C4-2B (cell line): ENCODE measurements at regions not wholly inside any gene's neighbourhood (a gene's known extent, or its start where the extent isn't known, plus 50 kb on each side); places are given as distances from the start of the nearest gene placed in this dataset.

Experiments
- H3K27ac ChIP-seq: fragments of 450-650 bp; 2 replicates; pipeline ENCODE4 v1.5.1; 2017
- ZFX ChIP-seq: fragments of 450-650 bp; IDR thresholded peaks from 2 replicates; pipeline ENCODE4 v1.6.1; 2017
- TF ChIP-seq, protein P1 (sequence below): fragments of 450-650 bp; conservative IDR thresholded peaks from 2 replicates; pipeline ENCODE4 v1.5.1; 2017; ENCODE audit warnings: mild to moderate bottlenecking

DNA sequence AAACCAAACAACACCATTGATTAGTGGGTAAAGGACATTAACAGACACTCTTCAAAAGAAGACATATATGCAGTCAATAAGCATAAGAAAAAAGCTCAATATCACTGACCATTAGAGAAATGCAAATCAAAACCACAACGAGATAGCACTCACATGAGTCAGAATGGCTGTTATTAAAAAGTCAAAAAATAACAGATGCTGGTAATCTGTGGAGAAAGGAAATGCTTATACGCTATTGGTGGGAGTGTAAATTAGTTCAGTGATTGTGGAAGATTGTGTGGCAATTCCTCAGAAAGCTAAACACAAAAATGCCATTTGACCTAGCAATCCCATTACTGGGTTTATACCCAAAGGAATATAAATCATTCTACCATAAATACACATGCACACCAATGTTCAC, 182.6 kb downstream of the TRPC6 start:
- no peak overlapping the region for H3K27ac ChIP-seq
- no peak for TF ChIP-seq ZFX
- TF ChIP-seq, protein P1, sequence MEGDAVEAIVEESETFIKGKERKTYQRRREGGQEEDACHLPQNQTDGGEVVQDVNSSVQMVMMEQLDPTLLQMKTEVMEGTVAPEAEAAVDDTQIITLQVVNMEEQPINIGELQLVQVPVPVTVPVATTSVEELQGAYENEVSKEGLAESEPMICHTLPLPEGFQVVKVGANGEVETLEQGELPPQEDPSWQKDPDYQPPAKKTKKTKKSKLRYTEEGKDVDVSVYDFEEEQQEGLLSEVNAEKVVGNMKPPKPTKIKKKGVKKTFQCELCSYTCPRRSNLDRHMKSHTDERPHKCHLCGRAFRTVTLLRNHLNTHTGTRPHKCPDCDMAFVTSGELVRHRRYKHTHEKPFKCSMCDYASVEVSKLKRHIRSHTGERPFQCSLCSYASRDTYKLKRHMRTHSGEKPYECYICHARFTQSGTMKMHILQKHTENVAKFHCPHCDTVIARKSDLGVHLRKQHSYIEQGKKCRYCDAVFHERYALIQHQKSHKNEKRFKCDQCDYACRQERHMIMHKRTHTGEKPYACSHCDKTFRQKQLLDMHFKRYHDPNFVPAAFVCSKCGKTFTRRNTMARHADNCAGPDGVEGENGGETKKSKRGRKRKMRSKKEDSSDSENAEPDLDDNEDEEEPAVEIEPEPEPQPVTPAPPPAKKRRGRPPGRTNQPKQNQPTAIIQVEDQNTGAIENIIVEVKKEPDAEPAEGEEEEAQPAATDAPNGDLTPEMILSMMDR: no peak

DNA sequence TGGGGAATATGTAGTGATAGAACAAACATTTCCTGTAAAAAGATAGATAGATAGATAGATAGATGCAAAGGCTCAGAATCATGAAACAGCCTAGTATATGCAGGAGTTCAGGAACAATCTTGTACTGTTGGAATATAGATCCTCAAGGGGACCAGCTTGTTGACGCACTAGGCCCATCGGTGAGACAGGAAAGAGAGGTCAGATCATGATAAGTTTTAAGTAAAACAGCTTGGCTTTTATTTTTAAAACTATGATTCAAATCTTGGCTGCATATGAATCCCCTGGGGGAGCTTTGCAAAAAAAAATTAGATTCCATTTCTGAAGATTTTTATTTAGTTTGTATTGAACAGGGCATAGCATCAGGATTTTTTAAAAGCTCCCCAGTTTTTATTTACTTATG, 185.8 kb downstream of the TRPC6 start:
- no peak overlapping the region for H3K27ac ChIP-seq
- TF ChIP-seq, protein P1: no peak
- TF ChIP-seq ZFX: no peak

DNA sequence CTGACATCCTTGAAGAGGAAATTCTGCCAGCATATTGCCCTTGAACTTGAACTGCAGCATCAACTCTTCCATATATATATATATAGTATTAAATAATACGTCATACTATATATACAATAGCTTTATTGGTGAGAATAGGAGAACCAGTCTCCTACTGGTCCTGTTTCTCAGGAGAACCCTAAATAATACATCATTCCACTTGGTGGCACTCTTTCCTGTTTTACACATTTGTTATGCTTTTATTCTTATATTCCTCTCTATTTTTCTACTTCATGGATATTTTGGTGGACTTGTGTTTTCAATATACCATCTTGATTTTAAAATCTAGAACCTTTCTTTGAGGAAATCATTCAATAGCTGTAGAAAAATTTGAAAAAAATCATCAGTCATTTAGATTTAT, 193.3 kb downstream of the TRPC6 start:
- H3K27ac ChIP-seq: no peak overlapping the region
- TF ChIP-seq, protein P1: peak; percentile 45
- TF ChIP-seq ZFX: no peak

DNA sequence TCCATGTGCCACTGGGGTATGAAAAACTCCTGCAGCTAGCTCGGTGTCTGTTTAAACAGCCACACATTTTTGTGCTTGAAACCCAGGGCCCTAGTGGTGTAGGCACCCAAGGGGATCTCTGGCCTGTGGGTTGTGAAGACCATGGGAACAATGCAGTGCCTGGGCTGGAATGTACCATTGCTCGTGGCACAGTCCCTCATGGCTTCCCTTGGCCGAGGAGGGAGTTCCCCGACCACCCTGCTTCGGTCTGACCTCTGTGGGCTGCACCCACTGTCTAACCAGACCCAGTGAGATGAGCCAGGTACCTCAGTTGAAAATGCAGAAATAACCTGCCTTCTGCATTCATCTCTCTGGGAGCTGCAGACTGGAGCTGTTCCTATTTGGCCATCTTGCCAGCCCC, 214.0 kb downstream of the TRPC6 start:
- H3K27ac ChIP-seq: no peak overlapping the region
- TF ChIP-seq, protein P1: no peak
- no peak for TF ChIP-seq ZFX

DNA sequence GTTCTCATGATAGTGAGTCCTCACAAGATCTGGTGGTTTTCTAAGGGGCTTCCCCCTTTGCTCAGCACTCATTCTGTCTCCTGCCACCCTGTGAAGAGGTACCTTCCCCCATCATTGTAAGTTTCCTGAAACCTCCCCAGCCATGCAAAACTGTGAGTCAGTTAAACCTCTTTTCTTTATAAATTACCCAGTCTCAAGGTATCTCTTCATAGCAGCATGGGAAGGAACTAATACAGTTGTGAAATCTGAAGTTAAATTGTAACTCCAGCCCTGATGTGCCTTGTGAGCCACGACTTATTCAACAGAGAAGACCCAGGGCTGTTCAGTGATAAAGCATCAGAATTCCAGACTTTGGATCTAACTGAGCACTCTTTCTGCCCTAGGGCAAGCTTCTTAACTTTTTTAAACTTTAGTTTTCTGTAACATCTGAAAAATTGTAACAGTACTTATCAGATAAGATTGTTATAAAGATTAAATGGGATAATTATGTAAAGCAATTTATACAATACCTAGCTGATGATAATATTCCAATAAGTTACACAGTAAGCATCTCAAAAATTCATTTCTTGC, 220.0 kb downstream of the TRPC6 start:
- no peak for TF ChIP-seq ZFX
- TF ChIP-seq, protein P1: no peak
- no peak overlapping the region for H3K27ac ChIP-seq

DNA sequence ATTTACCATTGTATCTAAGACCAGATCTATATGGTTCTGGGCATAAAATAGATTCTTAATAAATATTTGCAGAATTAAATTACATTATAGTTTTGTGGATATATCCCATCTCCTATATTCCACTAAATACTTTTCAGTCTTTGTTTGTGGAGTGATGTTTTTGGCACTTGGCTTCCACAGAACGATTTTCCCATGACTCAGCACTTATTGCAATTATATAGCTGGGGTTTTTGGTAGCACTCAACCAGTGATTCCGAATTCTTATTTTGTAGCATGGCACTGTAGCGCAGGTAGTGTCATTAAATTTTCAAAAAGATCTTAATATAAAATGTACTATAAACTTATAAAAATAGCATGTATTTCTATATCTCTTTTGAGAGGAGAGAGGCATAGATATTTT, 221.2 kb downstream of the TRPC6 start:
- no peak overlapping the region for H3K27ac ChIP-seq
- no peak for TF ChIP-seq ZFX
- TF ChIP-seq, protein P1: no peak

DNA sequence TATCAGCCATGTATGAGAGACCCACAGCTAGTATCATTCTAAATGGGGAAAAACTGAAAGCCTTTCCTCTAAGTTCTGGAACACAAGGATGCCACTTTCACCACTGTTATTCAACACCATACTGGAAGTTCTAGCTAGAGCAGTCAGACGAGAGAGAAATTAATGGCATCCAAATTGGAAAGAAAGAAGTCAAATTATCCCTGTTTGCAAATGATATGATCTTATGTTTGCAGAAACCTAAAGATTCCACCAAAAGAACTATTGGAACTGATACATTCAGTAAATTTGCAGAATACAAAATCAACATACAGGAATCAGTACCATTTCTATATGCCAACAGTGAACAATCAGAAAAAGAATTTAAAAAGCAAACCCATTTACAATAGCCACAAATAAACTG, 226.0 kb downstream of the TRPC6 start:
- TF ChIP-seq, protein P1: no peak
- no peak for TF ChIP-seq ZFX
- H3K27ac ChIP-seq: no peak overlapping the region
